Endothelial cell of umbilical vein (primary cell): ENCODE measurements at regions not wholly inside any gene's neighbourhood (a gene's known extent, or its start where the extent isn't known, plus 50 kb on each side); places are given as distances from the start of the nearest gene placed in this dataset.

ENCODE experiments used
- BruUV-seq: library from RNA; stranded (reverse); fragments of 400-500 nt; replicated peaks from 2 replicates; lab custom pipeline; 2021; lab: Mats Ljungman, UMichigan
- CTCF ChIA-PET: fragments of 300-600, 350-600 bp; sonication (Branson Sonifier 250); formaldehyde crosslinking; loops from one replicate; lab custom pipeline; 2021; ENCODE audit warnings: antibody characterized with exemption, inconsistent platforms; lab: Charles Lee
- POLR2A ChIA-PET: fragments of 300-600, 350-600 bp; sonication (Branson Sonifier 250); formaldehyde crosslinking; loops from one replicate; lab custom pipeline; 2021; ENCODE audit warnings: antibody characterized with exemption, inconsistent platforms; lab: Charles Lee
- DNase-seq: peaks from one replicate; pipeline ENCODE4 v3.0.0-alpha.2; 2011; ENCODE audit warnings: low read depth, low spot score
- FAIRE-seq: peaks from 2 replicates; lab custom pipeline; 2011; peaks lifted over from hg19 to GRCh38; lab: Jason Lieb, UNC
- H2AFZ ChIP-seq: 2 replicates; pipeline ENCODE4 v1.6.0; 2012; ENCODE audit warnings: low read depth, low read length, control low read depth, inconsistent platforms
- H3K27ac ChIP-seq: 2 replicates; pipeline ENCODE4 v1.5.1; 2011; ENCODE audit warnings: low read depth, mild to moderate bottlenecking, control low read depth, low read length, moderate library complexity; ENCODE audit not compliant: insufficient read depth
- H3K27me3 ChIP-seq, 2 experiments: 2 replicates each; pipeline versions ENCODE4 v1.6.0 to v1.6.1; 2011; ENCODE audit warnings: low read length in 2 of 2, mixed read lengths in 1 of 2; ENCODE audit not compliant: control insufficient read depth in 2 of 2, insufficient read depth in 2 of 2
- H3K36me3 ChIP-seq, 2 experiments: 2 replicates in 1 of 2; 3 replicates in 1 of 2; pipeline ENCODE4 v1.5.1; 2011; ENCODE audit warnings: low read length in 2 of 2, mild to moderate bottlenecking in 1 of 2, moderate library complexity in 1 of 2; ENCODE audit not compliant: control insufficient read depth in 2 of 2, insufficient read depth in 2 of 2; ENCODE audit errors: extremely low read depth in 1 of 2
- H3K4me1 ChIP-seq: 3 replicates; pipeline ENCODE4 v1.5.1; 2011; ENCODE audit warnings: mild to moderate bottlenecking, low read length; ENCODE audit not compliant: control insufficient read depth, insufficient read depth; ENCODE audit errors: extremely low read depth
- H3K4me2 ChIP-seq: 2 replicates; pipeline ENCODE4 v1.6.1; 2011; ENCODE audit warnings: low read length, control low read depth, mixed read lengths; ENCODE audit not compliant: insufficient read depth
- H3K4me3 ChIP-seq, 3 experiments: fragments of 200-600 bp in 1 of 3; sonication (generic), shearing (Covaris generic) in 1 of 3; replicated peaks in 1 of 3; 2 replicates each; pipeline ENCODE4 v1.5.1; 2011 to 2016; ENCODE audit warnings: control low read depth in 3 of 3, low read length in 3 of 3, mild to moderate bottlenecking in 2 of 3, inconsistent platforms in 1 of 3, low read depth in 1 of 3, moderate library complexity in 1 of 3; ENCODE audit not compliant: insufficient read depth in 1 of 3
- H3K79me2 ChIP-seq: 2 replicates; pipeline ENCODE4 v1.6.0; 2012; ENCODE audit warnings: low read length, inconsistent platforms; ENCODE audit not compliant: control insufficient read depth, insufficient read depth
- H3K9ac ChIP-seq: replicated peaks from 2 replicates; pipeline ENCODE3; 2011; ENCODE audit warnings: low read length, control low read depth; ENCODE audit not compliant: insufficient read depth; ENCODE audit errors: extremely low read depth
- H3K9me1 ChIP-seq: replicated peaks from 3 replicates; pipeline ENCODE4 v1.6.0; 2011; ENCODE audit warnings: mild to moderate bottlenecking, low read length; ENCODE audit not compliant: control insufficient read depth, insufficient read depth; ENCODE audit errors: extremely low read depth
- H3K9me3 ChIP-seq: replicated peaks from 2 replicates; pipeline ENCODE4 v1.5.1; 2012; ENCODE audit warnings: low read length, inconsistent platforms; ENCODE audit not compliant: control insufficient read depth, insufficient read depth
- H4K20me1 ChIP-seq: replicated peaks from 2 replicates; pipeline ENCODE3; 2011; ENCODE audit warnings: mild to moderate bottlenecking, low read length; ENCODE audit not compliant: control insufficient read depth, insufficient read depth; ENCODE audit errors: extremely low read depth
- CTCF ChIP-seq, 2 donors: IDR thresholded peaks; 1 replicate in 1 of 2; 2 replicates in 1 of 2; pipeline ENCODE4 v1.5.1; 2011; ENCODE audit warnings: low read length in 2 of 2, mild to moderate bottlenecking in 2 of 2, moderate library complexity in 2 of 2, control low read depth in 1 of 2, inconsistent platforms in 1 of 2, low read depth in 1 of 2; ENCODE audit not compliant: insufficient read depth in 1 of 2; ENCODE audit errors: extremely low read depth in 1 of 2
- EZH2 ChIP-seq: IDR thresholded peaks from 2 replicates; pipeline ENCODE4 v1.6.1; 2012; ENCODE audit warnings: borderline replicate concordance, low read depth, mild to moderate bottlenecking, moderate library complexity, low read length, inconsistent platforms; ENCODE audit not compliant: severe bottlenecking
- FOS ChIP-seq: IDR thresholded peaks from 2 replicates; pipeline ENCODE4 v1.6.1; 2011; ENCODE audit warnings: mild to moderate bottlenecking, low read length, moderate library complexity, borderline replicate concordance; ENCODE audit not compliant: insufficient read depth
- GATA2 ChIP-seq: IDR thresholded peaks from 2 replicates; pipeline ENCODE4 v1.7.0; 2011; ENCODE audit warnings: low read depth, mild to moderate bottlenecking, moderate library complexity, mixed read lengths, low read length; ENCODE audit not compliant: insufficient read length, insufficient read depth
- JUN ChIP-seq: IDR thresholded peaks from 2 replicates; pipeline ENCODE4 v1.6.1; 2011; ENCODE audit warnings: borderline replicate concordance, low read depth; ENCODE audit not compliant: insufficient read length, insufficient read depth
- MAX ChIP-seq: IDR thresholded peaks from 2 replicates; pipeline ENCODE4 v1.6.1; 2011; ENCODE audit not compliant: insufficient read depth, insufficient read length
- MYC ChIP-seq: IDR thresholded peaks from one replicate; pipeline ENCODE4 v1.6.1; 2011; ENCODE audit warnings: mild to moderate bottlenecking, low read depth, low read length
- POLR2A ChIP-seq: IDR thresholded peaks from 2 replicates; pipeline ENCODE4 v1.6.1; 2012; ENCODE audit warnings: low read depth, mild to moderate bottlenecking, control low read depth, low read length
- POLR2AphosphoS5 ChIP-seq: IDR thresholded peaks from 2 replicates; pipeline ENCODE4 v1.6.1; 2012; ENCODE audit warnings: low read depth, mild to moderate bottlenecking, control low read depth, low read length, moderate library complexity; ENCODE audit not compliant: insufficient read depth
- dilution Hi-C: fragments of 300-500 bp; cut with MboI; formaldehyde crosslinking; loops from one replicate; pipeline ENCODE4 v1.15.0; 2019; ENCODE audit warnings: low sequenced_read_pairs; ENCODE audit not compliant: extremely low pct_ligation_motif_present
- intact Hi-C: fragments of 100-400 bp; cut with micrococcal nuclease; formaldehyde crosslinking; loops from one replicate; pipeline ENCODE4 v1.10.0; 2022

- no peak overlapping the region for H3K4me2 ChIP-seq
- no peak overlapping the region for H3K27ac ChIP-seq
- dilution Hi-C loops = no loop called here
- ChIA-PET POLR2A (no interaction called here), CTCF (interaction anchor here (0.6 to 1.5 kb wide), 3 partner anchors 12 to 146 kb away, joined by 3 to 4 read pairs (median 3); no protein-coding TSS in a partner anchor)
- H4K20me1 ChIP-seq = no peaks in the 10 kb centered on the region
- H3K36me3 ChIP-seq = no peaks in the 10 kb centered on the region
- FAIRE-seq (no peak), DNase-seq (no peak)
- intact Hi-C loops = loop anchor here (5.0 kb wide), 1 partner anchor 57 kb away; no protein-coding TSS in a partner anchor
- H3K4me1 ChIP-seq = peaks cover 20% of the 10 kb centered on the region
- BruUV-seq = no TSS peak
- H3K27me3 ChIP-seq = no peaks in the 10 kb centered on the region
- no peak overlapping the region for H2AFZ ChIP-seq
- TF ChIP-seq GATA2 = no peak
- TF ChIP-seq EZH2 = no peak
- no peak for TF ChIP-seq JUN
- TF ChIP-seq POLR2A = no peak
- no peak for TF ChIP-seq POLR2AphosphoS5
- no peak for TF ChIP-seq FOS
- TF ChIP-seq MYC = no peak
- no peak for TF ChIP-seq MAX
- TF ChIP-seq CTCF (IDR thresholded peaks at IDR 0.05; ENCODE audit: extremely low read depth in 1 of 2, insufficient read depth in 1 of 2, low read depth in 1 of 2, low read length in 2 of 2) = no peak
- H3K4me3 ChIP-seq = no peak overlapping the region
- H3K9me1 ChIP-seq = no peaks in the 10 kb centered on the region
- no peak overlapping the region for H3K9ac ChIP-seq
- no peaks in the 10 kb centered on the region for H3K9me3 ChIP-seq
- no peaks in the 10 kb centered on the region for H3K79me2 ChIP-seq
Observed at GRCh38 chr20:53793783-53794383, 200.2 kb upstream of the ZNF217 start.
